HG03045 (cell line): ENCODE measurements at regions not wholly inside any gene's neighbourhood (a gene's known extent, or its start where the extent isn't known, plus 50 kb on each side); places are given as distances from the start of the nearest gene placed in this dataset.
"Not testable (repeated sequence)": the region's sequence is repeated elsewhere in the genome, so short reads cannot be mapped to it uniquely, and the experiment has no call there.

Experiments
- ATAC-seq: cut with Tn5 transposase; IDR thresholded peaks from one replicate; pipeline ENCODE4 v1.9.1; 2021; ENCODE audit warnings: mild to moderate bottlenecking, moderate library complexity; ENCODE audit not compliant: unreplicated experiment

GRCh38 chr4:175033162-175033561 is 115.0 kb downstream of the ADAM29 start:
- no peak for ATAC-seq

GRCh38 chr4:175034007-175034406 is 115.8 kb downstream of the ADAM29 start:
- no peak for ATAC-seq

- no peak for ATAC-seq
Measured at GRCh38 chr4:175034986-175035705, 117.0 kb downstream of the ADAM29 start.

GRCh38 chr4:175035905-175036304 is 117.7 kb downstream of the ADAM29 start:
- no peak for ATAC-seq

- no peak for ATAC-seq
Measured at GRCh38 chr4:175048111-175048784, 130.1 kb downstream of the ADAM29 start.

GRCh38 chr4:175048906-175049305 is 130.7 kb downstream of the ADAM29 start:
- no peak for ATAC-seq

- ATAC-seq: no peak
Measured at GRCh38 chr4:175051974-175052373, 133.8 kb downstream of the ADAM29 start.

GRCh38 chr4:175054980-175055379 is 136.8 kb downstream of the ADAM29 start:
- no peak for ATAC-seq

GRCh38 chr4:175062183-175062592 is 144.0 kb downstream of the ADAM29 start:
- no peak for ATAC-seq

- ATAC-seq: no peak
Measured at GRCh38 chr4:175065228-175065627, 147.1 kb downstream of the ADAM29 start.

GRCh38 chr4:175066923-175067627 is 148.9 kb downstream of the ADAM29 start:
- ATAC-seq: no peak

GRCh38 chr4:175068266-175068665 is 150.1 kb downstream of the ADAM29 start:
- no peak for ATAC-seq

- no peak for ATAC-seq
Measured at GRCh38 chr4:175070444-175070843, 152.3 kb downstream of the ADAM29 start.

GRCh38 chr4:175071123-175071522 is 153.0 kb downstream of the ADAM29 start:
- no peak for ATAC-seq

- no peak for ATAC-seq
Measured at GRCh38 chr4:175087145-175087544, 169.0 kb downstream of the ADAM29 start.

GRCh38 chr4:175090116-175090515 is 172.0 kb downstream of the ADAM29 start:
- no peak for ATAC-seq

- no peak for ATAC-seq
Measured at GRCh38 chr4:175091649-175092048, 173.5 kb downstream of the ADAM29 start.

- ATAC-seq: no peak
Measured at GRCh38 chr4:175092114-175092513, 174.0 kb downstream of the ADAM29 start.

- ATAC-seq: not testable (repeated sequence)
Measured at GRCh38 chr4:175093055-175093454, 174.9 kb downstream of the ADAM29 start.

- ATAC-seq: no peak
Measured at GRCh38 chr4:175103403-175103802, 185.2 kb downstream of the ADAM29 start.

- ATAC-seq: no peak
Measured at GRCh38 chr4:175106301-175106700, 188.1 kb downstream of the ADAM29 start.

- ATAC-seq: no peak
Measured at GRCh38 chr4:175109933-175110332, 191.8 kb downstream of the ADAM29 start.
